WTC11 (cell line): ENCODE measurements at regions not wholly inside any gene's neighbourhood (a gene's known extent, or its start where the extent isn't known, plus 50 kb on each side); places are given as distances from the start of the nearest gene placed in this dataset.

Experiments used
- ATAC-seq: fragments of 200-7000 bp; cut with Tn5 transposase; 2 replicates; pipeline ENCODE4 v1.10.0; 2021; ENCODE audit warnings: mild to moderate bottlenecking, moderate library complexity
- CTCF ChIA-PET: fragments of 300-600 bp; sonication (Branson Sonifier 250); formaldehyde crosslinking; loops from one replicate; lab custom pipeline; 2021; ENCODE audit warnings: antibody characterized with exemption; lab: Charles Lee
- POLR2A ChIA-PET: fragments of 350-600 bp; sonication (Branson Sonifier 250); formaldehyde crosslinking; loops from one replicate; lab custom pipeline; 2021; ENCODE audit warnings: antibody characterized with exemption; lab: Charles Lee
- DNase-seq: peaks from one replicate; pipeline ENCODE4 v3.0.0; 2021; ENCODE audit warnings: low spot score
- H3K27ac Mint-ChIP-seq: 2 replicates; pipeline ENCODE4 v1.8.0; 2021; ENCODE audit warnings: mixed read lengths
- H3K27me3 Mint-ChIP-seq: 2 replicates; pipeline ENCODE4 v1.8.0; 2021; ENCODE audit warnings: low read depth, mild to moderate bottlenecking, moderate library complexity, mixed read lengths
- H3K36me3 Mint-ChIP-seq: 2 replicates; pipeline ENCODE4 v1.8.0; 2021; ENCODE audit warnings: mixed read lengths
- H3K4me1 Mint-ChIP-seq: 2 replicates; pipeline ENCODE4 v1.8.0; 2022; ENCODE audit warnings: mixed read lengths
- H3K4me3 Mint-ChIP-seq: 2 replicates; pipeline ENCODE4 v1.8.0; 2021; ENCODE audit warnings: mild to moderate bottlenecking, moderate library complexity, mixed read lengths
- H3K9me3 Mint-ChIP-seq: 2 replicates; pipeline ENCODE4 v1.8.0; 2021; ENCODE audit warnings: mixed read lengths
- ATF1 ChIP-seq: sonication (generic); formaldehyde crosslinking; IDR thresholded peaks from 2 replicates; pipeline ENCODE4 v1.8.1; 2023; ENCODE audit warnings: mild to moderate bottlenecking, moderate library complexity, missing genetic modification reagents
- ATF2 ChIP-seq: sonication (generic); formaldehyde crosslinking; IDR thresholded peaks from 2 replicates; pipeline ENCODE4 v1.8.1; 2022; ENCODE audit warnings: low read depth, missing genetic modification reagents, borderline replicate concordance
- ATF3 ChIP-seq: sonication (generic); formaldehyde crosslinking; conservative IDR thresholded peaks from 2 replicates; pipeline ENCODE4 v1.8.1; 2022; ENCODE audit warnings: mild to moderate bottlenecking, missing genetic modification reagents
- CDX4 ChIP-seq: fragments of 250-450 bp; sonication (Bioruptor Pico); IDR thresholded peaks from 2 replicates; pipeline ENCODE4 v1.9.0; 2021; ENCODE audit warnings: moderate library complexity, mild to moderate bottlenecking, inconsistent platforms, borderline replicate concordance
- E2F1 ChIP-seq: sonication (generic); formaldehyde crosslinking; IDR thresholded peaks from 2 replicates; pipeline ENCODE4 v1.8.0; 2022; ENCODE audit warnings: mild to moderate bottlenecking, missing genetic modification reagents
- FOXP1 ChIP-seq: sonication (generic); formaldehyde crosslinking; IDR thresholded peaks from 2 replicates; pipeline ENCODE4 v1.8.0; 2022; ENCODE audit warnings: missing genetic modification reagents, mild to moderate bottlenecking, moderate library complexity, borderline replicate concordance
- GABPB1 ChIP-seq: sonication (generic); formaldehyde crosslinking; IDR thresholded peaks from 2 replicates; pipeline ENCODE4 v1.8.1; 2023; ENCODE audit warnings: mild to moderate bottlenecking, missing genetic modification reagents
- GRHL2 ChIP-seq: fragments of 250-450 bp; sonication (Bioruptor Pico); IDR thresholded peaks from 2 replicates; pipeline ENCODE4 v1.8.0; 2022; ENCODE audit warnings: mild to moderate bottlenecking, moderate library complexity; ENCODE audit not compliant: insufficient replicate concordance, severe bottlenecking
- JAZF1 ChIP-seq: fragments of 250-450 bp; sonication (Bioruptor Pico); IDR thresholded peaks from 2 replicates; pipeline ENCODE4 v1.9.0; 2021; ENCODE audit warnings: moderate library complexity, mild to moderate bottlenecking, inconsistent platforms
- JUN ChIP-seq: sonication (generic); formaldehyde crosslinking; IDR thresholded peaks from 2 replicates; pipeline ENCODE4 v1.8.0; 2023; ENCODE audit warnings: mild to moderate bottlenecking, missing genetic modification reagents
- MXD4 ChIP-seq: fragments of 250-450 bp; sonication (Bioruptor Pico); IDR thresholded peaks from 2 replicates; pipeline ENCODE4 v1.8.0; 2021; ENCODE audit warnings: mild to moderate bottlenecking, moderate library complexity, borderline replicate concordance
- NFATC4 ChIP-seq: fragments of 250-450 bp; sonication (Bioruptor Pico); IDR thresholded peaks from 2 replicates; pipeline ENCODE4 v1.9.0; 2021; ENCODE audit warnings: mild to moderate bottlenecking
- NFE2L1 ChIP-seq: sonication (generic); formaldehyde crosslinking; IDR thresholded peaks from 2 replicates; pipeline ENCODE4 v1.8.1; 2023; ENCODE audit warnings: missing genetic modification reagents
- NR2C2 ChIP-seq: sonication (generic); formaldehyde crosslinking; IDR thresholded peaks from 2 replicates; pipeline ENCODE4 v1.8.0; 2022; ENCODE audit warnings: mild to moderate bottlenecking, missing genetic modification reagents
- PREB ChIP-seq: sonication (generic); formaldehyde crosslinking; IDR thresholded peaks from 2 replicates; pipeline ENCODE4 v1.8.1; 2022; ENCODE audit warnings: mild to moderate bottlenecking, missing genetic modification reagents, moderate library complexity, borderline replicate concordance
- USF2 ChIP-seq: sonication (generic); formaldehyde crosslinking; IDR thresholded peaks from 2 replicates; pipeline ENCODE4 v1.8.1; 2023; ENCODE audit warnings: mild to moderate bottlenecking, missing genetic modification reagents, moderate library complexity
- ZNF416 ChIP-seq: fragments of 250-450 bp; sonication (Bioruptor Pico); IDR thresholded peaks from 2 replicates; pipeline ENCODE4 v1.9.0; 2021; ENCODE audit warnings: mild to moderate bottlenecking, inconsistent platforms
- TF ChIP-seq, protein P1 (sequence below): sonication (generic); formaldehyde crosslinking; IDR thresholded peaks from 2 replicates; pipeline ENCODE4 v1.8.0; 2022; ENCODE audit warnings: mild to moderate bottlenecking, missing genetic modification reagents
- TF ChIP-seq, protein P2 (sequence below): fragments of 250-450 bp; sonication (Bioruptor Pico); IDR thresholded peaks from 2 replicates; pipeline ENCODE4 v1.9.0; 2021; ENCODE audit warnings: mild to moderate bottlenecking

DNA sequence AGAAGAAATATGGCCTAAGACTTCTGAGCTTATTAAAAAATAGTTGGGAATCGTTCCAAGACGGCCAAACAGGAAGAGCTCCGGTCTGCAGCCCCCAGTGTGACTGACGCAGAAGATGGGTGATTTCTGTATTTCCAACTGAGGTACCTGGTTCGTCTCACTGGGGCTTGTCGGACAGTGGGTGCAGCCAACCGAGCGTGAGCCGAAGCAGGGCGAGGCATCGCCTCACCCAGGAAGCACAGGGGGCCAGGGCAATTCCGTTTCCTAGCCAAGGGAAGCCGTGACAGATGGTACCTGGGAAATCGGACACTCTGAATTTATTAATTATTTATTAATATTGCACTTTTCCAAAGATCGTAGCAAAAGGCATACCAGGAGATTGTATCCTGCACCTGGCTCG, 857.8 kb downstream of the C12orf50 start (continued):
- no peak for TF ChIP-seq USF2 (CRISPR knock-in tag)

- Mint-ChIP-seq H3K9me3 (peaks cover 66% of the 10 kb centered on the region), H3K4me1 (no peaks in the 10 kb centered on the region), H3K36me3 (peaks cover 40% of the 10 kb centered on the region), H3K27ac (no peak overlapping the region), H3K4me3 (no peak overlapping the region), H3K27me3 (no peaks in the 10 kb centered on the region)
- ChIA-PET CTCF (no interaction called here), POLR2A (no interaction called here)
- DNase-seq (no peak), ATAC-seq (no peak)
- TF ChIP-seq E2F1 (CRISPR knock-in tag) (no peak), JAZF1 (no peak), ZNF416 (CRISPR knock-in tag) (no peak), ATF3 (no peak), GABPB1 (CRISPR knock-in tag) (no peak), NFE2L1 (CRISPR knock-in tag) (no peak), ATF1 (CRISPR knock-in tag) (no peak), GRHL2 (no peak), ATF2 (CRISPR knock-in tag) (no peak), FOXP1 (no peak), JUN (no peak), PREB (CRISPR knock-in tag) (no peak), CDX4 (CRISPR knock-in tag) (no peak), NR2C2 (no peak), NFATC4 (CRISPR knock-in tag) (no peak), MXD4 (CRISPR knock-in tag) (no peak)
- TF ChIP-seq, protein P1, sequence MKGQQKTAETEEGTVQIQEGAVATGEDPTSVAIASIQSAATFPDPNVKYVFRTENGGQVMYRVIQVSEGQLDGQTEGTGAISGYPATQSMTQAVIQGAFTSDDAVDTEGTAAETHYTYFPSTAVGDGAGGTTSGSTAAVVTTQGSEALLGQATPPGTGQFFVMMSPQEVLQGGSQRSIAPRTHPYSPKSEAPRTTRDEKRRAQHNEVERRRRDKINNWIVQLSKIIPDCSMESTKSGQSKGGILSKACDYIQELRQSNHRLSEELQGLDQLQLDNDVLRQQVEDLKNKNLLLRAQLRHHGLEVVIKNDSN (CRISPR knock-in tag): no peak
- TF ChIP-seq, protein P2, sequence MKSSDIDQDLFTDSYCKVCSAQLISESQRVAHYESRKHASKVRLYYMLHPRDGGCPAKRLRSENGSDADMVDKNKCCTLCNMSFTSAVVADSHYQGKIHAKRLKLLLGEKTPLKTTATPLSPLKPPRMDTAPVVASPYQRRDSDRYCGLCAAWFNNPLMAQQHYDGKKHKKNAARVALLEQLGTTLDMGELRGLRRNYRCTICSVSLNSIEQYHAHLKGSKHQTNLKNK (CRISPR knock-in tag): no peak
Observed at GRCh38 chr12:87169010-87169409, 860.2 kb downstream of the C12orf50 start.
